Limb (tissue), 2 donors: ENCODE measurements at regions not wholly inside any gene's neighbourhood (a gene's known extent, or its start where the extent isn't known, plus 50 kb on each side); places are given as distances from the start of the nearest gene placed in this dataset.

ENCODE experiments used
- DNase-seq, 2 donors: peaks; one replicate each; pipeline ENCODE4 v3.0.0-alpha.2; 2016; ENCODE audit errors: extremely low spot score in 2 of 2

- no peak for DNase-seq
These were observed 50.6 kb upstream of the IL6 start for GRCh38 chr7:22676385-22676784.

DNA sequence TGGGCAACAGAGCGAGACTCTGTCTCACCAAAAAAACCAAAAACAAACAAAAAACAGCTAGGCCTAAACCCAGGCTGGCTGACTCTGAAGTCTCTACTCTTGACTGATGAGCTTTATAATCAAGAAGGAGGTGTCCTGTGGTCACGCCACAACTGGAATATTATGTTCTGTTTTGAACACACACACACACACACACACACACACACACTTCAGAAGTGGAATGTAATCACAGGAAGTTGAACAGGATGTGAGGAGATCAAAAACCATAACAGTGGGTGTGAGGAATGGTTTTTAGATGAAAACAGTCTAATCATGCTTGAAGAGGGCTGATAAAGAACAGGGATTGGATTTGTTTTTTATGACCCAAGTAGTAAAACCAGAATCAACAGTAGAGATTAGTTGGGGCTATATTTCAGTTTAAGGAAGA, 51.1 kb upstream of the IL6 start:
- no peak for DNase-seq

- no peak for DNase-seq
These were observed 51.6 kb upstream of the IL6 start for GRCh38 chr7:22675421-22675820.

DNA sequence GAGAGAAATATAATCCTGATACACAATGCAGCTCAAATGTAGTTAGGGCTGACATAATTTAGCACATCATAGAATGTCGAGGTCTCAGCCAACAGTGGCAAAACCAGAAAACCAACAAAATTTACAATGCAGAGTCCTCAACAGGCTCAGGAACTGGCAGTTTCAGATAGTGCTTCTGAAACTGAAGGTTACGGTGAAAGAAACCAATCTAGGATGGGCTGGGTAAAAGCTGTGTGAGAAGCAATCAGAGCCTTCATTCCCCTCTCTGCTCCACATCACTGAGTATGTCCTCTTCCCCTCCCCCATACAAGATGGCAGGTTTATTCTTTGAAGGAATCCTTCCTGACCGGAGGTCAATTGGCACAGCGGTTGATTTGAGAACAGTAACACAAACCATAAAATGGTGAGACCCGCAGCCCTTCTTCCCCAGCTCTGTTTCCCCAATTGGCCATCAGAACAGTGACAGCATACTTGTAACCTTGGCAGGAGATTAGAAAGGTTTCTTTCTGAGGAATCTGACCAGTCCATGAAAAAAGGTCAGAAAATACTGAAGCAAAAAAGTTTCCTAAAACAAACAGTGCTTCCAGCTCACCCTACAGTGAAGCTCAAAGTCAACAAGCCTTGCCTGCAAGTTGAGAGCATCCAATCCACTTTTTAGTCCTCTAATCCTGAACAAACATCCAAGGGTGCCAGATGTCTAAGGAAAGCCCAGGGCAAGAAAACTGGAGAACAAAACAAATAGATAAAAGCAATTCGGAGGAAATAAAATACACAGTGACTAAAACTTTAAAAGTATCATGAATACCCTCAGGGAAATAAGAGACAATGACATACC, 53.9 kb upstream of the IL6 start:
- no peak for DNase-seq

GRCh38 chr7:22671177-22671879, 55.7 kb upstream of the IL6 start:
- DNase-seq, result no peak

- DNase-seq, result no peak
These were observed 56.6 kb upstream of the IL6 start for GRCh38 chr7:22670422-22670815.

DNA sequence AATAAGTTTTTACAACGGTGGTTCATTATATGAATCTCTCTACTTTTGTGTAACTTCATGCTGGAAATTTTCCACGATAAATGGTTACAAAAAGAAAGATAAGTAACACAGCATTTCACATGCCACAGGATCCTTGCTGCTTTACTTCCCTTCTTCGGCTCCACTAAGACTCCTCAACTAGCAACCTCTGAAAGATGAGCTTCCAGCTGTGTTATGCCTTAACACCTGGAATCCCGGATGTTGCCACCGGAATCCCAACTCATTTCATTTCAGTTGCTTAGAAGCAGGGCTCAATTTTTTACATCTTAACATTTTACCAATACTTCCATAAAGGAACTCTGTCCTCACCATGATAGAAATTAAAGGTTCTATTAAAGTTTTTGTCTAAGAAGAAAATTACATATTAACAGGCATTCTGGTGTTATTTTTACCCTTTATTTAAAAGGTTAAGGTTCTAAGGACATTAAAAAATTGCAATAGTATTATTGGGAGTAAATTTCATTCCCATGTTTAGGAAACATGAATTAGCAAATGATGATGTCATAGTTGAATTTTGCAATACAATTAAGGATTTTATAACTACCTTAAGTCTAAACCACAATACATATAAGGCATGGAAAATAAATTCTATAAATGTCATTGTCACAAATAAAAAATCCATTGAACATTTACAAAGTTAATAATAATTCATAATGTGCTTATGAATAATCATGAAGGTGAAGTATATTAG, 57.1 kb upstream of the IL6 start:
- no peak for DNase-seq

DNA sequence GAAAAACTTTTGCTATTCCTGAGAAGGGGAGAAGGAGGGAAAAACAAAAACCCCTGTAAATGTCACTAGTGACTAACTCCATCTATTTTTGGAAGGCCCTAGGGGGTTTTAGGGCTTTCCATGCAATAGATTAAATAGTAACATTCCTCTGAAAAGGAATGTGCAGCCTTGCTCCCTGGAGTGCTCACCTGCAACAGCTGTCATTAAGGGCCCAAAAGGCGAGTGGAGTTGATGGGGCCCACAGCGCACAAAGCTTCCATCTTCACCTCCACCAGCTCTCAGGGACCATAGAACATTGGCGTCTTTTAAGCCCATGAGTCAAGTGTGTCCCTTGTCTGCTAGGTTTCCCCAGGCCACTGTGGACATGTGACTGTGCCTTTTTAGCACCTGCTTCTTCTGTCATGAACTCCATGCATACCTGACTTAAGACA, 58.0 kb upstream of the IL6 start:
- no peak for DNase-seq

DNA sequence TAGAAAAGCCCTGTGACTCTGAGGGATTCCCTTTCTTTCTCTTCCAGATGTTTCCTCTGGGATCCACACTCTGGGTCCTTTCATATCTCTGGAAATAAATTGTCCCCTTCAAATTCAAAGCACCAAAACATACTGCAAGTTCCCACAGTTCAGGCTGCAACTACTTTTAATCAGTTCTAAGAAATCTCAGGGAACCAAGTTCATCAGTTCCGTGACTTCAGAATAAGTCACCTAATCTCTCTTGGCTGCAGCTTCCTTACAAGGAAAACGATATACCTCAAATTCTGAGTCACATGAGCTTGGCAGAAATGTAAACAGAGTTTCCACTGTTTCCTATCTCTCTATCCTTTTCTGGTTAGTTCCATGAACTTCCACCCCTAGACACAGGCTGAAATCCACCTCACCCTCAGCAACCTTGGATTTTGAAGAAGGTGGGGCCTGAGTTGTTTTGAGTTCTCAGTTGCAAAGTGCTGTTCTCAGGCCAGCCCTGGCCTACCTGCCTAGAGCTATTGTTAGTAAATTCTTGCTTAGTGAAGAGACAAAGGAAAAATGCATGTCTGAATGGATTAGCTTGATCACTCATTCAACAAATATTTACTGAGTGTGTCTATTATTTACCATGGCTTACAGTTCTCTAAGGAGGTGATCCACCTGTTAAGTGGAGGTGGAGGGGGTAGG, 59.3 kb upstream of the IL6 start:
- DNase-seq, result no peak

DNA sequence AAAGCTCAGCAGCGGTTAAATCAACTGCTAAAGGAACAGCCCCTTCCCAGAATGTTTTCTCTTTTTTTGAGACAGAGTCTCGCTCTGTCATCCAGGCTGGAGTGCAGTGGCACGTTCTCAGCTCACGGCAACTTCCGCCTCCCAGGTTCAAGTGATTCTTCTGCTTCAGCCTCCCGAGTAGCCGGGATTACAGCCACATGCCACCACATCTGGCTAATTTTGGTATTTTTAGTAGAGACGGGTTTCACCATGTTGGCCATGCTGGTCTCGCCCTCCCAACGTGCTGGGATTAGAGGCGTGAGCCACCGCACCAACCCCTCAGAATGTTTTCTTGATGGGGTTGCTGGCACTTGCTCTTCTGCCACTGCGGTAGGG, 59.8 kb upstream of the IL6 start:
- DNase-seq, result no peak

DNA sequence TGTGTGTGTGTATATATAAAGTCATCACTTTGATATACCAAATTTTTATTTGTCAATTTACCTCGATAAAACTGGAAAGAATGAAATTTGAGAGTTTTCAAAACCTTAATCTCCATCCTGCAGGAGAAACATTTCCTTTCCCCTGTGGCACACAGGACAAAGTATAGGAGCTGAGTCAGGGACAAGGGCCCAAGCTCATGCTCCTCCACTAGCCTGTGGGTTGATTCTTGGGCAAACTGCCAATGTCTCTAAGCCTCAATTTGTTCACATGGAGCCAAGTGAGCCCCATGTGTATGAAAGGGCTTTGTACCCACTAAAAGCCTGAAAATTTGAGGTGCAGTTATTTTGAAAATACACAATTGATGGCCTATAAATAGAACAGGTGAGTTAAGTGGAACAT, 60.3 kb upstream of the IL6 start:
- no peak for DNase-seq

DNA sequence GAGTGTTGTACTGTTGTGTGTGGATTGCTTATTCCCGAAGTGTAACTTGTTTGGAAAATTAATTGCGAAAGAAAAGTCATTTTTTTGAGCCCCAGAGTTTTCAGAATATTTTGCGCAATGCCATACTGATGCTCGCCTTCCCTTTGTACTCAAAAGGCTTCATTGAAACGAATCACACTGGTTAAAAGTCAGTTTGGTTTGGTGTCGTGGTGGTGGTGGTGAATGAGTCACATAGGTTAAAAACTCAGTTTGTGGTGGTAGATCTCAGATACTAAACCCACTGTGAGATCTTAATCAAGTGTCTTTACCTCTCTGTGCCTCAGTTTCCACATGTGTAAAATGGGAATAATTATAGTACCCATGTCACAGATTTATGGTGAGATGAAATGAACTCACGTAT, 61.1 kb upstream of the IL6 start:
- DNase-seq, result no peak

GRCh38 chr7:22664988-22665798, 61.8 kb upstream of the IL6 start:
- no peak for DNase-seq

DNA sequence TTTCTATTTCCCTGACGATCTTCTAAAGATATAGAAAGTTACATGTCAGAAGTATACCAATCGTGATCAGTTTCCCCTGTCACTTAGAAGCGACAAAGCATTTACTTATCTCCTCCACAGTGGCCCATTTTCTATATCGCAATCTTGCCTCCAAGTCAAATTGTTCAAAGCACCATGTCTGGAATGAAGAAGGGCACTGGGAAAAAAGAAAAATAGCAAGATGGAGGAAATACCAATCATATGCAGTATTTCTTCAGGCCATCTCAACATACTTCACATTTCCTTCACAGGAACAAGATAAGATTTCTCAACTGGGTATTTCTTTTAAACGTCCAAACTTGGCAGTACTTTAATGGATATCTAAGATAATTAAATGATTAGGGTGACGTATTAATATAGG, 63.3 kb upstream of the IL6 start:
- no peak for DNase-seq

DNA sequence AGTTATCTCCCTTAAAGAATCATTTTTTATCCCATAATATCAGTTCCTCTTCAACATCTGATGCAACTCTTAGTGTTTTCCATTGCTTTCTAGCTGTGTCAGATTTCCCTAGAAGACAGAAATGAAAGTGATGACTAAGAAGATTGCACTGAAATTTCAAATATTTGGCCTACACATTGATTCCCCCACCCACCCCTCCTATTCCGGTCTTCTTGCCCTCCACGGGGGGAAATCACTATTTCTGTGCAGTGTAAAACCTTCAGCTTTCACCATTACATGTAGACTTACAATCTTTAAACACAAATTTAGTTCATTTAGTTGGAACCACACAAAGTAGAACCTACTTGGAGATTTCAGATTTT, 63.7 kb upstream of the IL6 start:
- DNase-seq, result no peak

DNA sequence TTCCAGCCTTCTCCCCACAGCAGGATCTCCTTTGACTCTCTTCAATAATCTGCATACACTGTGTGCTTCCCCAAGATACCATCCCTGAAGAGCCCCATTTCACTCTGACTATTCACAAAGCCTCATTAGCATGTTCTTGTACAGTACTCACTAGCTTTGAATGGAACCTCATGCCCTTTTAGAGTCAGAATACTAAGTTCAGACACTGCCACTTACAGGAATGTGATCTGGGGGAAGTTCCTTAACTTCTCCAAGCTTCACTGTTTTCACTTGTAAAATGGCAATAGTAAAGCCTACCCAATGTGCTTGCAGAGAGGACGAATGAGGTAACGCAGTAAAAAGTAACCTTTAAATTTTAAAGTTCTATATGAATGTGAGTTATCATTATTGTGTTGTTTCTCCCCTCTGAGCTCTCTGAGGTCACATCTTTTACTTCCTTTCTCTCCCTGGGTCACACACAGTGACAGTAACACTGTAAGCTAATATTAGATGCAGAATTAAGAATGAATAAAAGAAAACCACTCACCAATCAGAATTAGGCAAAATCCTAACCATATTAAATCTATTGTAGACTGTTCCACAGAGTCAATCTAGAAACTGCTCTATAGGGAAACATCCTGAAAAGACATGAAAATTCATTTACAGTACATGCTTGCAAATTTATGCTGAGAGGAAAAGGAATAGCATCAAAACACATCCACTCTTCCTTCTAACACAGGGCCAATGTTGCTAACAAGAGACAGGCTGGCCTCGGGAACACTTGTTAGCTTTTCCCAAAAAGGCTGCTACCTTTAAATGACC, 64.2 kb upstream of the IL6 start:
- DNase-seq, result no peak

- DNase-seq, result no peak
These were observed 65.0 kb upstream of the IL6 start for GRCh38 chr7:22662036-22662435.

DNA sequence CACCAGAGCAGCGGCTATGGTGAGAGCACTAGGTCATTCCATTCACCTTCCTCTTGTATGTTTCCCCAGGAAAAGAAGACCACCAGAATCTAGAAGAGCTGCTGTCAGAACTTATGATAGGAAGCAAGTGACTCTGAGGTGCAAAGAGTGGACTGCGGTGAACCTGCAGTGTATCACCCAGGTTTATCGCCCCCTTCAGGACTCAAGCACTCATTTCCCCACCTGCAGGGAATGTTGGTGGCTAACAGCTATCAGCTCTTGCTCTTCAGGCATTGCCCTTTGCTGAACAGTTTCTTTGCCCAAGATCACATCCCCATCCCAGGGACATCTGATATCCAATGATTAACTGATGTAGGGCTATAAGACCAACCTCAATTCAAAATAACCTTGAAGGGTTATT, 66.3 kb upstream of the IL6 start:
- no peak for DNase-seq

DNA sequence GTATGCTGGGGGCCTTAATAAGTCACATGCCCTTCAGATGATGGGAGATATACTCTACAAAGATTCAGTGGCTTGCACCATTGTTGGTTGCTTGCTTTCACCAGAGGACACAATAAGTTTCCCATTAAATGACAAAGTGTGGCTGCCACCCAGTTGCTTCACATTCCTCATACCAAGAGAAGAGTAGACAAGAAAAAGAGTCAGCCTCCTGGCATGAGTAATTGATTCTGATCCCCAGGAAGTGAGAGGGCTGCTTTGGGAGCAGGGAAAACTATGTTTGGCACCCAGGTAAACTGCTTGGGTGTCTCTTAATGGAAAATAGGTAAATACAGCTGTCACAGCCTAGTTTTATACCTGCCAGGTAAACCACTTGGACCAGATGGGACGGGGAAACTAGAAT, 66.7 kb upstream of the IL6 start:
- DNase-seq, result no peak

- no peak for DNase-seq
These were observed 67.3 kb upstream of the IL6 start for GRCh38 chr7:22659741-22660140.
